GM23338 (cell line): ENCODE measurements at regions not wholly inside any gene's neighbourhood (a gene's known extent, or its start where the extent isn't known, plus 50 kb on each side); places are given as distances from the start of the nearest gene placed in this dataset.

ENCODE experiments used
- ATAC-seq: fragments of 200-7000 bp; cut with Tn5 transposase; 3 replicates; pipeline ENCODE4 v1.9.1; 2020
- DNase-seq: peaks from one replicate; pipeline ENCODE4 v3.0.0-alpha.2; 2015; ENCODE audit warnings: low spot score
- H2AFZ ChIP-seq: fragments of 200-600 bp; sonication (generic); 2 replicates; pipeline ENCODE4 v1.8.0; 2016; ENCODE audit warnings: antibody characterized with exemption, mild to moderate bottlenecking, moderate library complexity
- H3F3A ChIP-seq: fragments of 200-600 bp; sonication (generic); replicated peaks from 2 replicates; pipeline ENCODE4 v1.8.0; 2017; ENCODE audit warnings: antibody characterized with exemption, mixed run types, low read depth
- H3K27ac ChIP-seq: fragments of 200-600 bp; sonication (generic); 2 replicates; pipeline ENCODE4 v1.6.1; 2016; ENCODE audit warnings: low read depth
- H3K27me3 ChIP-seq: fragments of 200-600 bp; sonication (generic); 2 replicates; pipeline ENCODE4 v1.8.0; 2016; ENCODE audit warnings: mild to moderate bottlenecking, mixed run types, moderate library complexity; ENCODE audit not compliant: insufficient read depth
- H3K36me3 ChIP-seq: fragments of 200-600 bp; sonication (generic); 2 replicates; pipeline ENCODE4 v1.8.0; 2016; ENCODE audit warnings: mild to moderate bottlenecking; ENCODE audit not compliant: insufficient read depth
- H3K4me1 ChIP-seq: fragments of 200-600 bp; sonication (generic); 2 replicates; pipeline ENCODE4 v1.8.0; 2016; ENCODE audit warnings: mild to moderate bottlenecking, moderate library complexity; ENCODE audit not compliant: insufficient read depth
- H3K4me2 ChIP-seq: fragments of 200-600 bp; sonication (generic); 2 replicates; pipeline ENCODE4 v1.7.1; 2017; ENCODE audit warnings: mixed run types
- H3K4me3 ChIP-seq: fragments of 200-600 bp; sonication (generic); 2 replicates; pipeline ENCODE4 v1.6.1; 2016; ENCODE audit warnings: mixed run types
- H3K79me2 ChIP-seq: fragments of 200-600 bp; sonication (generic); replicated peaks from 2 replicates; pipeline ENCODE4 v1.8.0; 2017; ENCODE audit warnings: mild to moderate bottlenecking; ENCODE audit not compliant: insufficient read depth
- H3K9me2 ChIP-seq: fragments of 200-600 bp; sonication (generic); 2 replicates; pipeline ENCODE4 v1.8.0; 2017; ENCODE audit not compliant: insufficient read depth
- H4K20me1 ChIP-seq: fragments of 200-600 bp; sonication (generic); replicated peaks from 2 replicates; pipeline ENCODE4 v1.8.0; 2017; ENCODE audit warnings: mild to moderate bottlenecking; ENCODE audit not compliant: insufficient read depth
- H3K27ac Mint-ChIP-seq: 2 replicates; pipeline ENCODE4 v1.8.0; 2020; ENCODE audit warnings: inconsistent platforms, mild to moderate bottlenecking, moderate library complexity, mixed read lengths
- H3K27me3 Mint-ChIP-seq: 3 replicates; pipeline ENCODE4 v1.8.0; 2022; ENCODE audit warnings: low read depth, mild to moderate bottlenecking, moderate library complexity, mixed read lengths, inconsistent platforms; ENCODE audit not compliant: insufficient read depth, poor library complexity
- H3K36me3 Mint-ChIP-seq: 3 replicates; pipeline ENCODE4 v1.8.0; 2021; ENCODE audit warnings: low read depth, mild to moderate bottlenecking, inconsistent platforms, moderate library complexity, mixed read lengths
- H3K4me1 Mint-ChIP-seq: 3 replicates; pipeline ENCODE4 v1.8.0; 2020; ENCODE audit warnings: mild to moderate bottlenecking, inconsistent platforms, mixed read lengths
- H3K4me3 Mint-ChIP-seq: 3 replicates; pipeline ENCODE4 v1.8.0; 2021; ENCODE audit warnings: moderate library complexity, mild to moderate bottlenecking, inconsistent platforms, mixed read lengths
- H3K9me3 Mint-ChIP-seq: 3 replicates; pipeline ENCODE4 v1.8.0; 2020; ENCODE audit warnings: moderate library complexity, mild to moderate bottlenecking, inconsistent platforms, mixed read lengths
- CREB1 ChIP-seq: fragments of 250-450 bp; sonication (Bioruptor Pico); IDR thresholded peaks from 2 replicates; pipeline ENCODE4 v1.5.0; 2020; ENCODE audit warnings: low read depth, mild to moderate bottlenecking, moderate library complexity
- CTCF ChIP-seq, 2 experiments: fragments of 200-600 bp in 1 of 2; sonication (generic) in 1 of 2; conservative IDR thresholded peaks; 2 replicates each; pipeline versions ENCODE4 v1.5.1 to v1.6.1; 2016 to 2017; ENCODE audit warnings: antibody characterized with exemption in 2 of 2, low read depth in 2 of 2, mild to moderate bottlenecking in 2 of 2, moderate library complexity in 1 of 2
- EZH2 ChIP-seq: fragments of 200-600 bp; sonication (generic); IDR thresholded peaks from one replicate; pipeline ENCODE4 v1.8.0; 2017; ENCODE audit warnings: antibody characterized with exemption, mild to moderate bottlenecking, low read depth; ENCODE audit not compliant: unreplicated experiment
- JUNB ChIP-seq: IDR thresholded peaks from one replicate; pipeline ENCODE4 v1.6.1; 2016; ENCODE audit warnings: antibody characterized with exemption; ENCODE audit not compliant: unreplicated experiment
- NANOG ChIP-seq: IDR thresholded peaks from 2 replicates; pipeline ENCODE4 v1.6.1; 2016; ENCODE audit warnings: antibody characterized with exemption, borderline replicate concordance
- POLR2AphosphoS5 ChIP-seq: IDR thresholded peaks from 2 replicates; pipeline ENCODE4 v1.6.1; 2016; ENCODE audit warnings: antibody characterized with exemption, low read depth
- REST ChIP-seq: IDR thresholded peaks from one replicate; pipeline ENCODE4 v1.6.1; 2018; ENCODE audit warnings: antibody characterized with exemption; ENCODE audit not compliant: unreplicated experiment
- STAT1 ChIP-seq: IDR thresholded peaks from one replicate; pipeline ENCODE4 v1.6.1; 2016; ENCODE audit warnings: antibody characterized with exemption; ENCODE audit not compliant: unreplicated experiment
- ZNF114 ChIP-seq: fragments of 250-450 bp; sonication (Bioruptor Pico); IDR thresholded peaks from 2 replicates; pipeline ENCODE4 v1.5.0; 2020; ENCODE audit warnings: mild to moderate bottlenecking, moderate library complexity
- ZNF331 ChIP-seq: fragments of 250-450 bp; sonication (Bioruptor Pico); IDR thresholded peaks from 2 replicates; pipeline ENCODE4 v1.5.0; 2020; ENCODE audit warnings: low read depth, mild to moderate bottlenecking, moderate library complexity

- TF ChIP-seq EZH2, result no peak
- no peak for TF ChIP-seq REST
- no peak for TF ChIP-seq NANOG
- TF ChIP-seq JUNB, result no peak
- no peak for TF ChIP-seq CTCF (conservative IDR thresholded peaks at IDR 0.05; ENCODE audit: low read depth in 2 of 2)
- no peak for TF ChIP-seq POLR2AphosphoS5
- TF ChIP-seq STAT1, result no peak
- TF ChIP-seq CREB1 (CRISPR knock-in tag), result no peak
- H3K9me3 Mint-ChIP-seq, result peaks cover 7% of the 10 kb centered on the region; the same call in 2 of the 3 replicates
- Histone ChIP-seq H4K20me1 (no peaks in the 10 kb centered on the region), H3K9me2 (peaks cover 2% of the 10 kb centered on the region; the same call in 1 of the 2 replicates), H3K4me2 (no peak overlapping the region), H3K27me3 (no peaks in the 10 kb centered on the region), H3F3A (no peaks in the 10 kb centered on the region), H3K4me1 (no peaks in the 10 kb centered on the region), H3K27ac (no peak overlapping the region), H2AFZ (no peak overlapping the region), H3K36me3 (no peaks in the 10 kb centered on the region), H3K79me2 (no peaks in the 10 kb centered on the region), H3K4me3 (no peak overlapping the region)
- no peaks in the 10 kb centered on the region; the same call in 2 of the 3 replicates for H3K36me3 Mint-ChIP-seq
- H3K4me3 Mint-ChIP-seq, result no peak overlapping the region
- no peak overlapping the region for H3K27ac Mint-ChIP-seq
- no peak for ATAC-seq
- no peak for DNase-seq
- H3K4me1 Mint-ChIP-seq, result no peaks in the 10 kb centered on the region
- H3K27me3 Mint-ChIP-seq, result no peaks in the 10 kb centered on the region
These were observed 325.0 kb downstream of the SNAPC1 start for GRCh38 chr14:62087191-62087590.

- no peak for ATAC-seq
- no peak overlapping the region for H3K4me3 ChIP-seq
- TF ChIP-seq REST (no peak), ZNF114 (CRISPR knock-in tag) (no peak), POLR2AphosphoS5 (no peak), STAT1 (no peak), NANOG (no peak), ZNF331 (CRISPR knock-in tag) (no peak), EZH2 (no peak), CTCF (conservative IDR thresholded peaks at IDR 0.05; ENCODE audit: low read depth in 2 of 2) (no peak)
These were observed 331.5 kb downstream of the SNAPC1 start for GRCh38 chr14:62093736-62094135.

More at GRCh38 chr14:62093736-62094135, 331.5 kb downstream of the SNAPC1 start:
- H3K79me2 ChIP-seq, result no peaks in the 10 kb centered on the region
- no peak overlapping the region for H3K4me2 ChIP-seq
- no peak overlapping the region for H2AFZ ChIP-seq
- Mint-ChIP-seq H3K4me3 (no peak overlapping the region), H3K27ac (no peak overlapping the region), H3K27me3 (no peaks in the 10 kb centered on the region), H3K36me3 (no peaks in the 10 kb centered on the region), H3K9me3 (no peaks in the 10 kb centered on the region), H3K4me1 (no peaks in the 10 kb centered on the region)
- H3F3A ChIP-seq, result no peaks in the 10 kb centered on the region
- H3K9me2 ChIP-seq, result no peaks in the 10 kb centered on the region
- H3K36me3 ChIP-seq, result no peaks in the 10 kb centered on the region
- no peaks in the 10 kb centered on the region for H3K4me1 ChIP-seq
- H4K20me1 ChIP-seq, result no peaks in the 10 kb centered on the region
- no peak overlapping the region for H3K27ac ChIP-seq
- no peaks in the 10 kb centered on the region for H3K27me3 ChIP-seq
- DNase-seq, result no peak
